T47D (cell line): ENCODE measurements at regions not wholly inside any gene's neighbourhood (a gene's known extent, or its start where the extent isn't known, plus 50 kb on each side); places are given as distances from the start of the nearest gene placed in this dataset.

Source experiments
- DNase-seq, 2 experiments: peaks; one replicate each; pipeline versions ENCODE4 v3.0.0 to v3.0.0-alpha.2; 2011 to 2012; ENCODE audit warnings: low read depth in 1 of 2, low spot score in 1 of 2
- JUND ChIP-seq: IDR thresholded peaks from 2 replicates; pipeline ENCODE4 v1.6.1; 2012; ENCODE audit warnings: low read depth
- in situ Hi-C: cut with HindIII; loops from 2 replicates; pipeline ENCODE4 v1.10.0; 2016; ENCODE audit warnings: low sequenced_read_pairs, low pct_unique_long_range_greater_than_20kb

- in situ Hi-C loops = no loop called here
- no peak for TF ChIP-seq JUND
- DNase-seq = no peak
These were observed 812.9 kb downstream of the VGLL3 start for GRCh38 chr3:86178095-86178494.

- TF ChIP-seq JUND = no peak
- in situ Hi-C loops = no loop called here
- no peak for DNase-seq
These were observed 814.5 kb downstream of the VGLL3 start for GRCh38 chr3:86176445-86176784.

- TF ChIP-seq JUND = no peak
These were observed 815.1 kb downstream of the VGLL3 start for GRCh38 chr3:86175593-86176444.

GRCh38 chr3:86175051-86175536 is 815.9 kb downstream of the VGLL3 start:
- TF ChIP-seq JUND = no peak
- DNase-seq = peak in 1 of 2 experiments; percentile 49
- in situ Hi-C loops = no loop called here

More at GRCh38 chr3:86175593-86176444, 815.1 kb downstream of the VGLL3 start:
- peak in 1 of 2 experiments; percentile 4 for DNase-seq
- in situ Hi-C loops = no loop called here

- in situ Hi-C loops = no loop called here
These were observed 817.5 kb downstream of the VGLL3 start for GRCh38 chr3:86173401-86173800.

GRCh38 chr3:86168512-86168911 is 822.4 kb downstream of the VGLL3 start:
- no peak for TF ChIP-seq JUND
- no peak for DNase-seq

More at GRCh38 chr3:86173401-86173800, 817.5 kb downstream of the VGLL3 start:
- peak in 1 of 2 experiments; percentile 51 for DNase-seq
- no peak for TF ChIP-seq JUND

GRCh38 chr3:86162521-86162920 is 828.4 kb downstream of the VGLL3 start:
- in situ Hi-C loops = no loop called here
- TF ChIP-seq JUND = no peak

More at GRCh38 chr3:86168512-86168911, 822.4 kb downstream of the VGLL3 start:
- in situ Hi-C loops = no loop called here

GRCh38 chr3:86161493-86161892 is 829.5 kb downstream of the VGLL3 start:
- in situ Hi-C loops = no loop called here
- no peak for TF ChIP-seq JUND
- DNase-seq = no peak

More at GRCh38 chr3:86162521-86162920, 828.4 kb downstream of the VGLL3 start:
- DNase-seq = no peak

- in situ Hi-C loops = no loop called here
- TF ChIP-seq JUND = no peak
These were observed 838.3 kb downstream of the VGLL3 start for GRCh38 chr3:86152620-86153019.

GRCh38 chr3:86149054-86149453 is 841.9 kb downstream of the VGLL3 start:
- in situ Hi-C loops = no loop called here

More at GRCh38 chr3:86152620-86153019, 838.3 kb downstream of the VGLL3 start:
- DNase-seq = no peak

GRCh38 chr3:86147119-86147518 is 843.8 kb downstream of the VGLL3 start:
- no peak for DNase-seq
- TF ChIP-seq JUND = no peak
- in situ Hi-C loops = no loop called here

More at GRCh38 chr3:86149054-86149453, 841.9 kb downstream of the VGLL3 start:
- TF ChIP-seq JUND = no peak
- DNase-seq = no peak

- TF ChIP-seq JUND = no peak
- no peak for DNase-seq
- in situ Hi-C loops = no loop called here
These were observed 864.4 kb downstream of the VGLL3 start for GRCh38 chr3:86126552-86126951.
